ENCODE measurements at regions not wholly inside any gene's neighbourhood (a gene's known extent, or its start where the extent isn't known, plus 50 kb on each side); places are given as distances from the start of the nearest gene placed in this dataset.

- in situ Hi-C loops (cut with HindIII; ENCODE audit: low sequenced_read_pairs), result no loop called here
Measured at GRCh38 chr11:112507281-112507680, 246.6 kb upstream of the PLET1 start.

- in situ Hi-C loops (cut with HindIII; ENCODE audit: low sequenced_read_pairs), result no loop called here
Measured at GRCh38 chr11:112508750-112509149, 248.1 kb upstream of the PLET1 start.

GRCh38 chr11:112509300-112509699 is 248.6 kb upstream of the PLET1 start:
- in situ Hi-C loops (cut with HindIII; ENCODE audit: low sequenced_read_pairs), result no loop called here

GRCh38 chr11:112511271-112511670 is 250.6 kb upstream of the PLET1 start:
- in situ Hi-C loops (cut with HindIII; ENCODE audit: low sequenced_read_pairs), result no loop called here

- in situ Hi-C loops (cut with HindIII; ENCODE audit: low sequenced_read_pairs), result no loop called here
Measured at GRCh38 chr11:112511911-112512310, 251.3 kb upstream of the PLET1 start.

- in situ Hi-C loops (cut with HindIII; ENCODE audit: low sequenced_read_pairs), result no loop called here
Measured at GRCh38 chr11:112513417-112513816, 252.8 kb upstream of the PLET1 start.

GRCh38 chr11:112514011-112514740 is 253.5 kb upstream of the PLET1 start:
- in situ Hi-C loops (cut with HindIII; ENCODE audit: low sequenced_read_pairs), result no loop called here

- in situ Hi-C loops (cut with HindIII; ENCODE audit: low sequenced_read_pairs), result no loop called here
Measured at GRCh38 chr11:112516261-112516660, 255.6 kb upstream of the PLET1 start.

GRCh38 chr11:112516755-112517154 is 256.1 kb upstream of the PLET1 start:
- in situ Hi-C loops (cut with HindIII; ENCODE audit: low sequenced_read_pairs), result no loop called here

GRCh38 chr11:112518371-112518770 is 257.7 kb upstream of the PLET1 start:
- in situ Hi-C loops (cut with HindIII; ENCODE audit: low sequenced_read_pairs), result no loop called here

GRCh38 chr11:112519751-112520150 is 259.1 kb upstream of the PLET1 start:
- in situ Hi-C loops (cut with HindIII; ENCODE audit: low sequenced_read_pairs), result no loop called here

- in situ Hi-C loops (cut with HindIII; ENCODE audit: low sequenced_read_pairs), result no loop called here
Measured at GRCh38 chr11:112520354-112520753, 259.7 kb upstream of the PLET1 start.

GRCh38 chr11:112522536-112522935 is 261.9 kb upstream of the PLET1 start:
- in situ Hi-C loops (cut with HindIII; ENCODE audit: low sequenced_read_pairs), result no loop called here

- in situ Hi-C loops (cut with HindIII; ENCODE audit: low sequenced_read_pairs), result no loop called here
Measured at GRCh38 chr11:112523031-112523430, 262.4 kb upstream of the PLET1 start.

GRCh38 chr11:112523477-112523876 is 262.8 kb upstream of the PLET1 start:
- in situ Hi-C loops (cut with HindIII; ENCODE audit: low sequenced_read_pairs), result no loop called here

GRCh38 chr11:112523951-112524350 is 263.3 kb upstream of the PLET1 start:
- in situ Hi-C loops (cut with HindIII; ENCODE audit: low sequenced_read_pairs), result no loop called here

- in situ Hi-C loops (cut with HindIII; ENCODE audit: low sequenced_read_pairs), result no loop called here
Measured at GRCh38 chr11:112524798-112525197, 264.1 kb upstream of the PLET1 start.

GRCh38 chr11:112525270-112525669 is 264.6 kb upstream of the PLET1 start:
- in situ Hi-C loops (cut with HindIII; ENCODE audit: low sequenced_read_pairs), result no loop called here

GRCh38 chr11:112525844-112526590 is 265.4 kb upstream of the PLET1 start:
- in situ Hi-C loops (cut with HindIII; ENCODE audit: low sequenced_read_pairs), result no loop called here

GRCh38 chr11:112526699-112527416 is 266.2 kb upstream of the PLET1 start:
- in situ Hi-C loops (cut with HindIII; ENCODE audit: low sequenced_read_pairs), result no loop called here

- in situ Hi-C loops (cut with HindIII; ENCODE audit: low sequenced_read_pairs), result no loop called here
Measured at GRCh38 chr11:112529071-112529470, 268.4 kb upstream of the PLET1 start.

GRCh38 chr11:112532506-112532905 is 271.8 kb upstream of the PLET1 start:
- in situ Hi-C loops (cut with HindIII; ENCODE audit: low sequenced_read_pairs), result no loop called here

All from endothelial cell of hepatic sinusoid (primary cell).